ENCODE measurements at regions not wholly inside any gene's neighbourhood (a gene's known extent, or its start where the extent isn't known, plus 50 kb on each side); places are given as distances from the start of the nearest gene placed in this dataset.

GRCh38 chr5:94024101-94024500 is 282.7 kb upstream of the POU5F2 start:
- DNase-seq (ENCODE audit: low spot score), result no peak
- Histone ChIP-seq H3K14ac (ENCODE audit: low read length) (no peak overlapping the region), H3K4me3 (ENCODE audit: low read length in 2 of 2) (no peak overlapping the region), H2AFZ (ENCODE audit: low read length) (no peak overlapping the region), H3K4ac (ENCODE audit: low read length) (no peak overlapping the region), H4K91ac (ENCODE audit: low read depth, low read length, poor library complexity) (no peak overlapping the region), H2BK120ac (ENCODE audit: low read depth, low read length) (no peak overlapping the region), H4K8ac (ENCODE audit: low read depth, low read length) (no peak overlapping the region), H3K4me1 (ENCODE audit: control insufficient read depth in 2 of 2, insufficient read depth in 1 of 2, low read depth in 1 of 2, low read length in 2 of 2) (peaks cover 0 to 1% of the 10 kb centered on the region in 2 donors), H2BK5ac (ENCODE audit: low read length) (no peak overlapping the region), H3K79me1 (ENCODE audit: low read depth, low read length) (no peaks in the 10 kb centered on the region), H3K9me3 (replicated peaks in 1 of 2; ENCODE audit: control insufficient read depth in 2 of 2, insufficient read depth in 1 of 2, low read depth in 1 of 2, low read length in 2 of 2) (no peaks in the 10 kb centered on the region), H3K36me3 (replicated peaks in 1 of 2; ENCODE audit: control insufficient read depth in 2 of 2, insufficient read depth in 2 of 2, low read length in 2 of 2) (peaks cover 0 to 3% of the 10 kb centered on the region in 2 donors), H3K27ac (replicated peaks; ENCODE audit: low read length) (no peak overlapping the region), H3K9ac (ENCODE audit: low read depth, low read length, poor library complexity) (no peak overlapping the region), H3K18ac (ENCODE audit: low read length) (no peak overlapping the region), H2BK12ac (ENCODE audit: low read length) (no peak overlapping the region), H3K4me2 (ENCODE audit: insufficient read depth, low read length, poor library complexity, severe bottlenecking) (no peak overlapping the region), H2BK15ac (ENCODE audit: low read length) (no peak overlapping the region), H3K23ac (ENCODE audit: low read depth, low read length, poor library complexity) (no peak overlapping the region), H3K27me3 (ENCODE audit: control insufficient read depth in 3 of 3, insufficient read depth in 3 of 3, low read depth in 1 of 3, low read length in 3 of 3) (no peaks in the 10 kb centered on the region), H2AK5ac (ENCODE audit: low read depth, low read length) (no peak overlapping the region)
- no CpG with 5 or more reads among the region's 1 CpG for WGBS, 2 donors (ENCODE audit: extremely low coverage in 2 of 2, insufficient read length in 2 of 2, insufficient replicate concordance in 1 of 2)

DNA sequence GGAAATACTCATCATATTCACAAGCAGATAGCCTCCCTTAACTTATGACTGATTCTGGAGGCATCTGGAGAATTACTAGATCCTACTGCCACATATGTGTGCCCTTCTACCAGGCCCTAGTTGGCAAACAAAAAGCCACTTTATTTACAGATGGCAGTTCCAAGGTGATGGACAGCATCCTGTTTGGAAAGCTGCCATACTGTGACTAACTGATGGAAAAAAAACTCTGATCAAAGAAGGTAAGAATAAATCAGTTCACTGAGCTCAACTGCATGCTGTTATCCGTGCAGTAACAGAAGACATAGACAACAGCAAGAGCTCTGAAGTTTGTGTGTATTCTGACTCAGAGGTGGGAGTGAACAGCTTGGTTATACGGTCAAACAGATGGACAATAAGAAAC is 279.8 kb upstream of the POU5F2 start:
- H4K8ac ChIP-seq (ENCODE audit: low read depth, low read length), result no peak overlapping the region
- peaks cover 0 to 3% of the 10 kb centered on the region in 2 donors for H3K36me3 ChIP-seq (replicated peaks in 1 of 2; ENCODE audit: control insufficient read depth in 2 of 2, insufficient read depth in 2 of 2, low read length in 2 of 2)
- no peak overlapping the region for H4K91ac ChIP-seq (ENCODE audit: low read depth, low read length, poor library complexity)
- no peak overlapping the region for H3K18ac ChIP-seq (ENCODE audit: low read length)
- H3K27ac ChIP-seq (replicated peaks; ENCODE audit: low read length), result no peak overlapping the region
- H3K23ac ChIP-seq (ENCODE audit: low read depth, low read length, poor library complexity), result no peak overlapping the region
- DNase-seq (ENCODE audit: low spot score), result no peak
- H3K79me1 ChIP-seq (ENCODE audit: low read depth, low read length), result no peaks in the 10 kb centered on the region
- H3K9ac ChIP-seq (ENCODE audit: low read depth, low read length, poor library complexity), result no peak overlapping the region
- no peak overlapping the region for H2BK15ac ChIP-seq (ENCODE audit: low read length)
- WGBS, 2 donors (ENCODE audit: extremely low coverage in 2 of 2, insufficient read length in 2 of 2, insufficient replicate concordance in 1 of 2), result no CpG with 5 or more reads among the region's 2 CpGs
- H2AFZ ChIP-seq (ENCODE audit: low read length), result no peak overlapping the region
- no peak overlapping the region for H2BK12ac ChIP-seq (ENCODE audit: low read length)
- no peaks in the 10 kb centered on the region for H3K27me3 ChIP-seq (ENCODE audit: control insufficient read depth in 3 of 3, insufficient read depth in 3 of 3, low read depth in 1 of 3, low read length in 3 of 3)
- H2BK120ac ChIP-seq (ENCODE audit: low read depth, low read length), result no peak overlapping the region
- no peak overlapping the region for H3K4me2 ChIP-seq (ENCODE audit: insufficient read depth, low read length, poor library complexity, severe bottlenecking)
- H2BK5ac ChIP-seq (ENCODE audit: low read length), result no peak overlapping the region
- peaks cover 0 to 8% of the 10 kb centered on the region in 2 donors for H3K9me3 ChIP-seq (replicated peaks in 1 of 2; ENCODE audit: control insufficient read depth in 2 of 2, insufficient read depth in 1 of 2, low read depth in 1 of 2, low read length in 2 of 2)
- H3K4me3 ChIP-seq (ENCODE audit: low read length in 2 of 2), result no peak overlapping the region
- no peak overlapping the region for H3K14ac ChIP-seq (ENCODE audit: low read length)
- no peak overlapping the region for H3K4ac ChIP-seq (ENCODE audit: low read length)
- H2AK5ac ChIP-seq (ENCODE audit: low read depth, low read length), result no peak overlapping the region
- H3K4me1 ChIP-seq (ENCODE audit: control insufficient read depth in 2 of 2, insufficient read depth in 1 of 2, low read depth in 1 of 2, low read length in 2 of 2), result no peaks in the 10 kb centered on the region

- no peak overlapping the region for H2BK15ac ChIP-seq (ENCODE audit: low read length)
- no peak overlapping the region for H2BK5ac ChIP-seq (ENCODE audit: low read length)
- DNase-seq (ENCODE audit: low spot score), result no peak
- H3K18ac ChIP-seq (ENCODE audit: low read length), result no peak overlapping the region
- no peak overlapping the region for H2BK12ac ChIP-seq (ENCODE audit: low read length)
- no peak overlapping the region for H2AK5ac ChIP-seq (ENCODE audit: low read depth, low read length)
- H2BK120ac ChIP-seq (ENCODE audit: low read depth, low read length), result no peak overlapping the region
- H3K4ac ChIP-seq (ENCODE audit: low read length), result no peak overlapping the region
- no peak overlapping the region for H3K23ac ChIP-seq (ENCODE audit: low read depth, low read length, poor library complexity)
- no peak overlapping the region for H3K14ac ChIP-seq (ENCODE audit: low read length)
- no CpG with 5 or more reads among the region's 2 CpGs for WGBS, 2 donors (ENCODE audit: extremely low coverage in 2 of 2, insufficient read length in 2 of 2, insufficient replicate concordance in 1 of 2)
- H4K91ac ChIP-seq (ENCODE audit: low read depth, low read length, poor library complexity), result no peak overlapping the region
- H3K9ac ChIP-seq (ENCODE audit: low read depth, low read length, poor library complexity), result no peak overlapping the region
- H3K4me3 ChIP-seq (ENCODE audit: low read length in 2 of 2), result no peak overlapping the region
- no peaks in the 10 kb centered on the region for H3K27me3 ChIP-seq (ENCODE audit: control insufficient read depth in 3 of 3, insufficient read depth in 3 of 3, low read depth in 1 of 3, low read length in 3 of 3)
- peaks cover 2 to 19% of the 10 kb centered on the region in 2 donors for H3K9me3 ChIP-seq (replicated peaks in 1 of 2; ENCODE audit: control insufficient read depth in 2 of 2, insufficient read depth in 1 of 2, low read depth in 1 of 2, low read length in 2 of 2)
- H3K79me1 ChIP-seq (ENCODE audit: low read depth, low read length), result no peaks in the 10 kb centered on the region
- H3K4me2 ChIP-seq (ENCODE audit: insufficient read depth, low read length, poor library complexity, severe bottlenecking), result no peak overlapping the region
- no peak overlapping the region for H4K8ac ChIP-seq (ENCODE audit: low read depth, low read length)
- no peak overlapping the region for H2AFZ ChIP-seq (ENCODE audit: low read length)
- H3K4me1 ChIP-seq (ENCODE audit: control insufficient read depth in 2 of 2, insufficient read depth in 1 of 2, low read depth in 1 of 2, low read length in 2 of 2), result no peaks in the 10 kb centered on the region
- H3K27ac ChIP-seq (replicated peaks; ENCODE audit: low read length), result no peak overlapping the region
- peaks cover 0 to 3% of the 10 kb centered on the region in 2 donors for H3K36me3 ChIP-seq (replicated peaks in 1 of 2; ENCODE audit: control insufficient read depth in 2 of 2, insufficient read depth in 2 of 2, low read length in 2 of 2)
These were observed 276.2 kb upstream of the POU5F2 start for GRCh38 chr5:94017579-94017978.

GRCh38 chr5:94010814-94011213 is 269.4 kb upstream of the POU5F2 start:
- H3K4me1 ChIP-seq (ENCODE audit: control insufficient read depth in 2 of 2, insufficient read depth in 1 of 2, low read depth in 1 of 2, low read length in 2 of 2), result no peaks in the 10 kb centered on the region
- no peak overlapping the region for H2AK5ac ChIP-seq (ENCODE audit: low read depth, low read length)
- no peak overlapping the region for H2BK12ac ChIP-seq (ENCODE audit: low read length)
- H3K27me3 ChIP-seq (ENCODE audit: control insufficient read depth in 3 of 3, insufficient read depth in 3 of 3, low read depth in 1 of 3, low read length in 3 of 3), result no peaks in the 10 kb centered on the region
- H4K91ac ChIP-seq (ENCODE audit: low read depth, low read length, poor library complexity), result no peak overlapping the region
- no peak overlapping the region for H4K8ac ChIP-seq (ENCODE audit: low read depth, low read length)
- no peak overlapping the region for H2BK120ac ChIP-seq (ENCODE audit: low read depth, low read length)
- no peaks in the 10 kb centered on the region for H3K79me1 ChIP-seq (ENCODE audit: low read depth, low read length)
- DNase-seq (ENCODE audit: low spot score), result no peak
- no peak overlapping the region for H2BK15ac ChIP-seq (ENCODE audit: low read length)
- no peak overlapping the region for H2AFZ ChIP-seq (ENCODE audit: low read length)
- no peak overlapping the region for H2BK5ac ChIP-seq (ENCODE audit: low read length)
- no peak overlapping the region for H3K4me2 ChIP-seq (ENCODE audit: insufficient read depth, low read length, poor library complexity, severe bottlenecking)
- H3K18ac ChIP-seq (ENCODE audit: low read length), result no peak overlapping the region
- H3K23ac ChIP-seq (ENCODE audit: low read depth, low read length, poor library complexity), result no peak overlapping the region
- H3K4me3 ChIP-seq (ENCODE audit: low read length in 2 of 2), result no peak overlapping the region
- H3K27ac ChIP-seq (replicated peaks; ENCODE audit: low read length), result no peak overlapping the region
- no CpG with 5 or more reads among the region's 1 CpG for WGBS, 2 donors (ENCODE audit: extremely low coverage in 2 of 2, insufficient read length in 2 of 2, insufficient replicate concordance in 1 of 2)
- H3K9ac ChIP-seq (ENCODE audit: low read depth, low read length, poor library complexity), result no peak overlapping the region
- no peak overlapping the region for H3K4ac ChIP-seq (ENCODE audit: low read length)
- H3K14ac ChIP-seq (ENCODE audit: low read length), result no peak overlapping the region
- H3K9me3 ChIP-seq (replicated peaks in 1 of 2; ENCODE audit: control insufficient read depth in 2 of 2, insufficient read depth in 1 of 2, low read depth in 1 of 2, low read length in 2 of 2), result peaks cover 2 to 14% of the 10 kb centered on the region in 2 donors
- no peaks in the 10 kb centered on the region for H3K36me3 ChIP-seq (replicated peaks in 1 of 2; ENCODE audit: control insufficient read depth in 2 of 2, insufficient read depth in 2 of 2, low read length in 2 of 2)

Measured in neuronal stem cell (in vitro differentiated cells).